Hepatocyte (in vitro differentiated cells): ENCODE measurements at regions not wholly inside any gene's neighbourhood (a gene's known extent, or its start where the extent isn't known, plus 50 kb on each side); places are given as distances from the start of the nearest gene placed in this dataset.

ENCODE experiments used
- EZH2 ChIP-seq: fragments of 200-600 bp; sonication (generic); IDR thresholded peaks from 2 replicates; pipeline ENCODE4 v1.6.1; 2016; ENCODE audit warnings: antibody characterized with exemption, mild to moderate bottlenecking, borderline replicate concordance
- EZH2phosphoT487 ChIP-seq: fragments of 200-600 bp; sonication (generic); IDR thresholded peaks from one replicate; pipeline ENCODE4 v1.6.1; 2018; ENCODE audit warnings: antibody characterized with exemption, mild to moderate bottlenecking, low read depth, moderate library complexity; ENCODE audit not compliant: unreplicated experiment, severe bottlenecking
- TF ChIP-seq, protein P1 (sequence below): fragments of 200-600 bp; sonication (generic); IDR thresholded peaks from 2 replicates; pipeline ENCODE4 v1.5.1; 2016; ENCODE audit warnings: antibody characterized with exemption, mild to moderate bottlenecking; ENCODE audit not compliant: poor library complexity

DNA sequence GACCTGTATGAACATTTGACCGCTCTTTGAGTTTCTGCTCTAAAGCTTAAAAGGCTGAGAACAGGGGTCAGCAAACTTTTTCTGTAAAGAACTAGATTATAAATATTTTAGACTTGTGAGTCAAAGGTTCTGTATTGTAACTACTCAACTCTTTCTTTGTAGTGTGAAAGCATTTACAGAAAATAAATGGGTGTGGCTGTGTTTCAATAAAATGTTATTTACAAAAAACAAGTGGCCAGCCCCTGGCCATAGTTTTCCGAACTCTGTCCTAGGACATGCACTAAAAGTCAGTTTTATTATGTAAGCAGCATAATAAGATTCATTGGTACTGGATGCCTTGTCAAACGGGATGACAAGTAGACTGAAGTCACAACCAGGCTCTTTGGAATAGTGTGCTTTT lies 434.9 kb downstream of the ZEB2 start:
- TF ChIP-seq EZH2phosphoT487, result no peak
- TF ChIP-seq, protein P1, sequence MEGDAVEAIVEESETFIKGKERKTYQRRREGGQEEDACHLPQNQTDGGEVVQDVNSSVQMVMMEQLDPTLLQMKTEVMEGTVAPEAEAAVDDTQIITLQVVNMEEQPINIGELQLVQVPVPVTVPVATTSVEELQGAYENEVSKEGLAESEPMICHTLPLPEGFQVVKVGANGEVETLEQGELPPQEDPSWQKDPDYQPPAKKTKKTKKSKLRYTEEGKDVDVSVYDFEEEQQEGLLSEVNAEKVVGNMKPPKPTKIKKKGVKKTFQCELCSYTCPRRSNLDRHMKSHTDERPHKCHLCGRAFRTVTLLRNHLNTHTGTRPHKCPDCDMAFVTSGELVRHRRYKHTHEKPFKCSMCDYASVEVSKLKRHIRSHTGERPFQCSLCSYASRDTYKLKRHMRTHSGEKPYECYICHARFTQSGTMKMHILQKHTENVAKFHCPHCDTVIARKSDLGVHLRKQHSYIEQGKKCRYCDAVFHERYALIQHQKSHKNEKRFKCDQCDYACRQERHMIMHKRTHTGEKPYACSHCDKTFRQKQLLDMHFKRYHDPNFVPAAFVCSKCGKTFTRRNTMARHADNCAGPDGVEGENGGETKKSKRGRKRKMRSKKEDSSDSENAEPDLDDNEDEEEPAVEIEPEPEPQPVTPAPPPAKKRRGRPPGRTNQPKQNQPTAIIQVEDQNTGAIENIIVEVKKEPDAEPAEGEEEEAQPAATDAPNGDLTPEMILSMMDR, result no peak
- no peak for TF ChIP-seq EZH2
